ENCODE measurements at regions not wholly inside any gene's neighbourhood (a gene's known extent, or its start where the extent isn't known, plus 50 kb on each side); places are given as distances from the start of the nearest gene placed in this dataset.
"Not testable (repeated sequence)": the region's sequence is repeated elsewhere in the genome, so short reads cannot be mapped to it uniquely, and the experiment has no call there.

DNA sequence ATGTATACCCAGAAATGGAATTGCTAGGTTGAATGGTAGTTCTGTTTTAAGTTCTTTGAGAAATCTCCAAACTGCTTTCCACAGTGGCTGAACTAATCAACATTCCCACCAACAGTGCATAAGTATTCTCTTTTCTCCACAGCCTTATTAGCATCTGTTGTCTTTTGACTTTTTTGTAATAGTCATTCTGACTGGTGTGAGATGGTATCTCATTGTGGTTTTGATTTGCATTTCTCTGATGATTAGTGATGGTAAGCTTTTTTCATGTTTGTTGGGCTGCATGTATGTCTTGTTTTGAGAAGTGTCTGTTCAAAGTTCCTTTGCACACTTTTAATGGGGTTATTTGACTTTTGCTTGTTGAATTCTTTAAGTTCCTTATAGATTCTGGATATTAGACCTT, 52.4 kb upstream of the EHHADH start:
- DNase-seq, result not testable (repeated sequence)

DNA sequence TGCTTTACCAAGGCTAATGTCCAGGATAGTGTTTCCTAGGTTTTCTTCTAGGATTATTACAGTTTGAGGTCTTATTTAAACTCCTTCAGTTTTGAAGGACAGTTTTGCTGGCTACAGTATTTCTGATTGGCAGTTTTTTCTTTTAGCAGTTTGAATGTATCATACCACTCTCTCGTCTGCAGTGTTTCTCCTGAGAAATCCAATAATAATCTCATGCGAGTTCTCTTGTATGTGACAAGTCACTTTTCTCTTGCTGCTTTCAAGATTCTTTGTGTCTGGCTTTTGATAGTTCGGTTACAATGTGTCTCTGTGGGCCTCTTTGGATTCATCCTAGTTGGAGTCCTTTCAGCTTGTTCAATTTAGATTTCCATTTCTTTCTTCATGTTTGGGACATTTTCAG, 53.0 kb upstream of the EHHADH start:
- no peak for DNase-seq

DNA sequence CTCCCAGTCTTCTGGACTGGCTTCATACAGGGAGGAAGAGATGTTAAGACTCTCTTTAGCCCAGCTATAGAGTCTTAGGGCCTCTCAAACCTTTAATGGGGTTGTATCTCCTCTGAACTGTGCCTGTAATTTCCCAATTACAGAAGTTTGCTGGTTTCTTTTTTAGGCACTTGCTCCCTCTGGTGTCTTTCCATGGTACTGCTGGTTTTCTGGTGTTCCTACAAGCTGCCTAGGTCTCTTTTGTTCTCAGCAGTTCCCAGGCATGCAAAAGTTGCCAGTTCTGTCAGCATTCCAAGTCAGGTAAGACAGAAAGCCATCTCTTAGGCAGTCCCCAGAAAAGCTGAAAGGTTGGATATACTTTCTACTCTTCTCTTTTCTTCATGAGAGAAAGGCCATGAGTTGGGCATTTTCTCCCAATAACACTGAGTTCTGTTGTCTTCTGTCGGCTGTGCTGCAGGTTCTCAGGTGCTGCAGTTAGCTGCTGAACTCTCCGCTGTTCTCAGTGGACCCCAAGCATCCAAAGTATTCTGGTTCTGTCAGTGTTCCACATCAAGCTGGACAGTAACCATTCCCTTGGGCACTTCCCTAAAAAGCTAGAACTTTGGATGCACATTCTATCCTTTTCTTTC, 54.4 kb upstream of the EHHADH start:
- DNase-seq, result peak; percentile 27

GRCh38 chr3:185309302-185309701, 53.6 kb upstream of the MAP3K13 start:
- no peak for DNase-seq

DNA sequence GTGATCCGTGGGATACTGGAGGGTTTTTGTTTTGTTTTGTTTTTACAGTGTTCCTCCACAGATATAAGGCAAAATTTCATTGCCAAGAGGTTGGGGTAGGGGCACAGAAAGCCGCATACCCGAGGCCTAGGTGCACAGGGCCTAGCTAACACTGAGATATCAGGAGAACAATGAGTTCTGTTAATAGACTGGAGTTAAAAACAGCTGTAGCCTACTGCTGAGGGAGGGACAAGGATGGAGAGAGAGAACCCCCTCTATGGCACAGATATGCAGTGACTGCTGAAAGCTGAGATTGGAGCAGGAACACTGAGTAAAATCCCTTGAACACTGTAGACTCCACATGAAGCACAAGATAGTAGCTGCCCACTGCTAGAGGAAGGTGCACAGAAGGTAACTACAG, 53.1 kb upstream of the MAP3K13 start:
- DNase-seq, result no peak

DNA sequence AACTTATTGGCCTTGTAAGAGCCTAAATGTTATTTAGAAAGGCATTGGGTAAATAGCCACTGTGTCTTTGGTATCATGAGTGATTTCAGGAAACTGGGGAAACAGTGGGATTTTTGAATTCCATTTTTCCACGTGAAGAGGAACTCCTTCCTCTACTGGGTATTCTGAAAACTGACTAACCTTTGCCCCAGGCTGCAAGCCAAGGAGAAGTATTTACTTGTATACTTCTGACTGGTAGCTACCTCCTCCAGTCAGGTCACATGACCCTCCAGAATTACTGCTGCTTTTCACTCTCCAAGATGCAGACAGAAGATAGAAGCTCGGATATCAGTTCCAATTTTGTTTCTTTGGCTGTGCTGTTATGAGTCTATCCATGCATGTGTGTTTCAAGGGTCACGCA, 50.9 kb upstream of the MAP3K13 start:
- no peak for DNase-seq

Data from stimulated activated naive CD4-positive, alpha-beta T cell treated with Interleukin-2 at 50 U/mL for 16 hours (primary cell).